ENCODE measurements at regions not wholly inside any gene's neighbourhood (a gene's known extent, or its start where the extent isn't known, plus 50 kb on each side); places are given as distances from the start of the nearest gene placed in this dataset.

DNA sequence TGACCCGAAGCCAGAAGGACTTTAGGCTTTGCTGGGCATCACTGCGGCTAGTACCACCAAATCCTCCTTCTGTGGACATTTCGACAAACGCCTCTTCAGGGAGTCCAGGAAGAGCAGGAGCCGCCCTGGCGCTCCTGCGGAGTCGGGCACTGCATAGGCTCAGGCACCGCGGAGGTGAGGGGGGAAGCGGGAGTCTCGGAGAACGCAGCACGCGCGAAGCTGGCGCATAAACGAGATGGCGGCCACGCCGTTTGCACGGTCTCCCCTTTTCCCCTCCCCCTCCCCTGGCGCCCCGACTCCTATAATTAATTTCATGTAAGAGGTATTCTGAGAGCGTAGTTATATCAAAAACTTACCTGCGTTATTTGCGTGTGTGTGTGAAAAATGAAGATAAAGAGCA is 137.8 kb upstream of the GAS1 start:
- TF ChIP-seq EP300 (IDR thresholded peaks at IDR 0.05) (no peak), POLR2A (IDR thresholded peaks at IDR 0.05) (no peak), POLR2AphosphoS5 (IDR thresholded peaks at IDR 0.05) (no peak)
- TF ChIP-seq, protein P1, sequence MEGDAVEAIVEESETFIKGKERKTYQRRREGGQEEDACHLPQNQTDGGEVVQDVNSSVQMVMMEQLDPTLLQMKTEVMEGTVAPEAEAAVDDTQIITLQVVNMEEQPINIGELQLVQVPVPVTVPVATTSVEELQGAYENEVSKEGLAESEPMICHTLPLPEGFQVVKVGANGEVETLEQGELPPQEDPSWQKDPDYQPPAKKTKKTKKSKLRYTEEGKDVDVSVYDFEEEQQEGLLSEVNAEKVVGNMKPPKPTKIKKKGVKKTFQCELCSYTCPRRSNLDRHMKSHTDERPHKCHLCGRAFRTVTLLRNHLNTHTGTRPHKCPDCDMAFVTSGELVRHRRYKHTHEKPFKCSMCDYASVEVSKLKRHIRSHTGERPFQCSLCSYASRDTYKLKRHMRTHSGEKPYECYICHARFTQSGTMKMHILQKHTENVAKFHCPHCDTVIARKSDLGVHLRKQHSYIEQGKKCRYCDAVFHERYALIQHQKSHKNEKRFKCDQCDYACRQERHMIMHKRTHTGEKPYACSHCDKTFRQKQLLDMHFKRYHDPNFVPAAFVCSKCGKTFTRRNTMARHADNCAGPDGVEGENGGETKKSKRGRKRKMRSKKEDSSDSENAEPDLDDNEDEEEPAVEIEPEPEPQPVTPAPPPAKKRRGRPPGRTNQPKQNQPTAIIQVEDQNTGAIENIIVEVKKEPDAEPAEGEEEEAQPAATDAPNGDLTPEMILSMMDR (IDR thresholded peaks at IDR 0.05) = no peak

All from stomach (tissue), 4 donors.